Rectal smooth muscle tissue (tissue), 1 donor: ENCODE measurements at regions not wholly inside any gene's neighbourhood (a gene's known extent, or its start where the extent isn't known, plus 50 kb on each side); places are given as distances from the start of the nearest gene placed in this dataset.

ENCODE experiments used
- H3K27ac ChIP-seq: one replicate; pipeline ENCODE4 v1.7.0; 2013; ENCODE audit warnings: low read depth, low read length, inconsistent platforms
- H3K27me3 ChIP-seq: one replicate; pipeline ENCODE4 v1.7.0; 2013; ENCODE audit warnings: low read length; ENCODE audit not compliant: control insufficient read depth, insufficient read depth
- H3K36me3 ChIP-seq: one replicate; pipeline ENCODE4 v1.7.0; 2013; ENCODE audit warnings: low read length; ENCODE audit not compliant: control insufficient read depth, insufficient read depth
- H3K4me1 ChIP-seq: one replicate; pipeline ENCODE4 v1.7.0; 2013; ENCODE audit warnings: low read length; ENCODE audit not compliant: control insufficient read depth, insufficient read depth
- H3K4me3 ChIP-seq: one replicate; pipeline ENCODE4 v1.7.0; 2013; ENCODE audit warnings: low read length
- H3K9ac ChIP-seq: one replicate; pipeline ENCODE4 v1.7.0; 2013; ENCODE audit warnings: low read length

- Histone ChIP-seq H3K9ac (no peak overlapping the region), H3K36me3 (no peaks in the 10 kb centered on the region), H3K27ac (no peak overlapping the region), H3K4me1 (no peaks in the 10 kb centered on the region), H3K27me3 (no peaks in the 10 kb centered on the region), H3K4me3 (no peak overlapping the region)
These were observed 52.9 kb upstream of the CAPRIN2 start for GRCh38 chr12:30807695-30808034.

- H3K27ac ChIP-seq: no peak overlapping the region
- no peaks in the 10 kb centered on the region for H3K4me1 ChIP-seq
- no peaks in the 10 kb centered on the region for H3K36me3 ChIP-seq
- H3K4me3 ChIP-seq: no peak overlapping the region
- no peak overlapping the region for H3K9ac ChIP-seq
- H3K27me3 ChIP-seq: no peaks in the 10 kb centered on the region
These were observed 52.4 kb upstream of the CAPRIN2 start for GRCh38 chr12:30806989-30807694.

- Histone ChIP-seq H3K4me1 (no peaks in the 10 kb centered on the region), H3K27ac (no peak overlapping the region), H3K36me3 (no peaks in the 10 kb centered on the region), H3K27me3 (no peaks in the 10 kb centered on the region), H3K9ac (no peak overlapping the region), H3K4me3 (no peak overlapping the region)
These were observed 51.2 kb upstream of the CAPRIN2 start for GRCh38 chr12:30805959-30806358.
